GM18507 (cell line): ENCODE measurements at regions not wholly inside any gene's neighbourhood (a gene's known extent, or its start where the extent isn't known, plus 50 kb on each side); places are given as distances from the start of the nearest gene placed in this dataset.

ENCODE experiments used
- DNase-seq: peaks from one replicate; pipeline ENCODE4 v3.0.0; 2011; ENCODE audit warnings: low read depth; ENCODE audit not compliant: insufficient read length; ENCODE audit errors: extremely low spot score
- FAIRE-seq: peaks from 2 replicates; lab custom pipeline; 2011; peaks lifted over from hg19 to GRCh38; lab: Jason Lieb, UNC

GRCh38 chr6:73923905-73924485 lies 228.0 kb downstream of the CD109 start:
- no peak for DNase-seq
- no peak for FAIRE-seq

DNA sequence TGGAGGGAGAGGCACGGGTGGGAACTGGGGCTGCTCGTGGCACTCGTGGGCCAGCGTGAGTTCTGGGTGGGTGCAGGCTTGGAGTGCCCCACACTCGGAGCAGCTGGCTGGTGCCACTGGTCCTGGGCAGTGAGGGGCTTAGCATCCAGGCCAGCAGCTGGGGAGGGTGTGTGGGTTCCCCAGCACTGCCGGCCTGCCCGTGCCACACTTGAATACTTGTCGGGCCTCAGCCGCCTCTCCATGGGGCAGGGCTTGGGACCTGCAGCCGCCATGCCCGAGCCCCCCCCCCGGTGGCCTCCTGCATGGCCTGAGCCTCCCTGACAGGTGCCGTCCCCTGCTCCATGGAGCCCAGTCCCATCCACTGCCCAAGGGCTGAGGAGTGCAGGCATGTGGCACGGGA lies 207.2 kb downstream of the CD109 start:
- no peak for DNase-seq
- no peak for FAIRE-seq

DNA sequence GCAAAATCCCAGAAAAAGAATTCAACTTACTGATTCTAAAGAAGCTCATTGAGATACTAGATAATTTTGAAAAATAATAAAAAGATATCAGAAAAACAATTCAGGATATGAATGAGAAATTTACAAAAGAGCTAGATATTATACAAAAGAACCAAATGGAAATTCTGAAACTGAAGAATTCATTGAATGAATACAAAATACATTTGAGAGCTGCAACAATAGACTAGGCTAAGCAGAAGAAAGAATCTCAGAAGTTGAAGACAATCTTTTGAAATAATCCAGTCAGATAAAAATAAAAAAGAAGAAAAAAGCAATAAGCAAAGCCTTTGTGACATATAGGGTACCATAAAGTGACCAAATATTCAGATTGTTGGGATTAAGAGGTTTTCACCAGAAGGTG lies 206.0 kb downstream of the CD109 start:
- DNase-seq (no peak), FAIRE-seq (no peak)

DNA sequence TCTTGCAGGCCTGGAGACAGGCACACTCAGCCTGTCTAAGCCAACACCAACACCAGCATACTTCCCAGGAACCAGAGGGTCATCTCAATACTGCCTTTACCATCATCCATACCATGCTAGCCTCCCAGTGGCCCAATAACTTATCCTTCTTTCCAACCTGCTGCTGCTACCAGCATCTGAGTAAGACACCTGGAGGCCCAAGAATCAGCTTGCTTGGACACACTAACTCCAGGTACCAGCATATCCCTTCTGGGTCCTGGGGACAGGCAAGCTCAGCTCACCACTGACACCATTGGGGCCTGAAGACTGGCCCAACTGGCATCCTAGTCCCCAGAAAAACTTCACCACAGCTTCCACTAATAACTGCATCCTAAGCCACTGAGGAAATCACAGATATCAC lies 205.3 kb downstream of the CD109 start:
- DNase-seq = no peak
- FAIRE-seq = no peak

DNA sequence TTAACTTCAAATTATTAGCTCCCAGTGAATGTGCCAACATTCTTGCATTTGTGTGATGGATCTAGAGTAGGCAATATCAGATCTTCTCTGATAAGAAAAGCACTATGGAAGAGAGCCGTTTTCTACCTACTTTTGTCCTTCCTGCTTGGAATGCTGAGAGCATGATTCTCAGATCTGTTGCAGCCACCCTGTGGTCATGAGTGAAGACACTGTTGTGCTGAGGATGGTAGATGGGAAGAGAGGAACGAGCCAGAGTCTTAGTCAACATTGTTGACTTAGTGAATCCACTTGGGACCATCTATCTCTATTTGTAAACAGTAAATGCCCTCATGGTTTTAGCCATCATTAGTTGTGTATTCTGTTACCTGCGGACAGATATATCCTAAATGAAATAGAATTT lies 202.6 kb downstream of the CD109 start:
- DNase-seq (no peak), FAIRE-seq (no peak)

- DNase-seq (no peak), FAIRE-seq (no peak)
These were observed 197.7 kb downstream of the CD109 start for GRCh38 chr6:73893696-73894095.

GRCh38 chr6:73888050-73888449 lies 192.0 kb downstream of the CD109 start:
- FAIRE-seq = no peak
- DNase-seq = no peak

DNA sequence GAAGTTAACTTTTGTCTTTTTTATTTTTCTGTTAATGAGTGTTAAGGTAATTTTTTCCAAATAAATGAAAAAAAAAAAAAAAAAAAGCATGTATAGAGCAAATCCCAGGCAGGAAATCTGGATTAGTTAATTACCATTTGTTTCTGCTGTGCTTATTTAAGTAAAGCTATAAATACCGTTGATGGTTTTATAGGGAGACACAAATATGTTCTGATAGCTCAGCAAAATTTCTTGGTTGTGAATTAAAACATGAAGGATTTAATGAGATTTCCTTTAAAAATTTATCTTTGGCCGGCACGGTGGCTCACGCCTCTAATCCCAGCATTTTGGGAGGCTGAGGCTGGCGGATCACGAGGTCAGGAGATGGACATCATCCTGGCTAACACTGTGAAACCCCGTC lies 189.4 kb downstream of the CD109 start:
- FAIRE-seq = no peak
- DNase-seq = no peak

DNA sequence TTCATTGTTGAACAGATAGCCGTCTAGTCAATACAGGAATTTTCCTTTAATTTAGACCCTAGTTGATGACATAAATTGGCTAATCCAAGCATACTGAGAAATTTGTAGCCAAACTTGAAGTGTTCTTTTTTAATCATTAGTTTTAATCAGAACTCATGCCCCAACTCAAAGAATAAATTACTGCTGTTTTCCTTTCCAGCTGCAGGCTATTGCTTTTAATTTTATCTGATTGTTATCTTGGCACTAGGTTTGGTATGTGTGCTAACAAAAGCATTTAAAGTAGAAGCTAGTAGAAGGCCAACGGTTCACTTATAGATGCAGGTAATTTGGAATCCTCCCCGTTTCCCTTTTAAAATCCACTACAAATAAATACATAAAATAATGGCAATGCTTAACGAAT lies 188.5 kb downstream of the CD109 start:
- FAIRE-seq (no peak), DNase-seq (no peak)

GRCh38 chr6:73879501-73880293 lies 183.7 kb downstream of the CD109 start:
- FAIRE-seq (no peak), DNase-seq (no peak)

DNA sequence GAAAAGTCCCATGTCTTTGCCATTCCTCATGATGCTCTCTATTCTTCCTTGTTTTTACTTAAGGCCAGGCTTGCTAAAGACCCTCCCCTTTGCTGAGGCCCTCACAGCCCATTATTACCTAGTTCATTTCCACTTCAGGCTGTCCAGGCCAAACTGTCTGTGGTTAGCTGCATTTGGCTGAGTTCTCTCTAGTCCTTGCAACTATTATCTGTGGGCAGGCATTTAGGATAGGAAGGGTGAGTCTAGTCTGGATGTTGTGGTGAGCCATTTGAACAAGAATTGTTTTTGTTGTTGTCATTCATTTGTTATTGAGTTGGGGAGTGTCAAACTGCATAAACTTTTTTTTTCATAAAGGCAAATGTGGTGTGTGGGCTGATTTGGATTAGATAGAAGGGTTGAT lies 182.4 kb downstream of the CD109 start:
- FAIRE-seq = no peak
- DNase-seq = no peak
